Kidney (tissue), 13 donors: ENCODE measurements at regions not wholly inside any gene's neighbourhood (a gene's known extent, or its start where the extent isn't known, plus 50 kb on each side); places are given as distances from the start of the nearest gene placed in this dataset.

Source experiments
- DNase-seq, 5 donors: peaks; one replicate each; pipeline ENCODE4 v3.0.0-alpha.2; 2013 to 2020
- FAIRE-seq: peaks from 2 replicates; lab custom pipeline; 2012; peaks lifted over from hg19 to GRCh38; lab: Jason Lieb, UNC
- H3K27ac ChIP-seq, 2 donors: one replicate each; pipeline ENCODE4 v1.7.0; 2013; ENCODE audit warnings: low read depth in 2 of 2, low read length in 2 of 2, inconsistent platforms in 1 of 2
- H3K27me3 ChIP-seq: one replicate; pipeline ENCODE4 v1.7.1; 2013; ENCODE audit warnings: low read length, inconsistent platforms; ENCODE audit not compliant: control insufficient read depth, insufficient read depth
- H3K36me3 ChIP-seq, 3 donors: one replicate each; pipeline versions ENCODE4 v1.7.0 to v1.7.1; 2013; ENCODE audit warnings: low read length in 3 of 3, control low read depth in 1 of 3, inconsistent platforms in 1 of 3; ENCODE audit not compliant: insufficient read depth in 3 of 3, control insufficient read depth in 2 of 3
- H3K4me1 ChIP-seq, 3 donors: one replicate each; pipeline versions ENCODE4 v1.7.0 to v1.7.1; 2013; ENCODE audit warnings: low read length in 3 of 3, inconsistent platforms in 1 of 3, low read depth in 1 of 3; ENCODE audit not compliant: control insufficient read depth in 2 of 3, insufficient read depth in 2 of 3
- H3K4me3 ChIP-seq, 3 donors: one replicate each; pipeline versions ENCODE4 v1.7.0 to v1.8.1; 2013; ENCODE audit warnings: low read length in 3 of 3, control low read depth in 1 of 3, inconsistent platforms in 1 of 3
- H3K9ac ChIP-seq, 3 donors: one replicate each; pipeline versions ENCODE4 v1.7.0 to v1.7.1; 2013; ENCODE audit warnings: low read length in 3 of 3, control low read depth in 1 of 3, inconsistent platforms in 1 of 3
- H3K9me3 ChIP-seq, 3 donors: one replicate each; pipeline versions ENCODE4 v1.7.0 to v1.7.1; 2013; ENCODE audit warnings: low read length in 3 of 3, control low read depth in 1 of 3, inconsistent platforms in 1 of 3; ENCODE audit not compliant: control insufficient read depth in 2 of 3, insufficient read depth in 1 of 3
- intact Hi-C: fragments of 100-400 bp; cut with DNase I; formaldehyde crosslinking; loops from one replicate; pipeline ENCODE4 v1.11.1; 2022
- TF ChIP-seq, protein P1 (sequence below): IDR thresholded peaks from 3 replicates; pipeline ENCODE4 v1.5.1; 2012; ENCODE audit warnings: mild to moderate bottlenecking, moderate library complexity, borderline replicate concordance; ENCODE audit not compliant: insufficient read depth; ENCODE audit errors: extremely low read depth
- donor health status: control.
- donor health status: control.
- donor health status: control.
- donor health status: control.
- donor health status: control.
- donor health status: DM: yes; HTN: yes; CAD: no.
- donor health status: Normal renal cell carcinoma (clear cell type).

DNA sequence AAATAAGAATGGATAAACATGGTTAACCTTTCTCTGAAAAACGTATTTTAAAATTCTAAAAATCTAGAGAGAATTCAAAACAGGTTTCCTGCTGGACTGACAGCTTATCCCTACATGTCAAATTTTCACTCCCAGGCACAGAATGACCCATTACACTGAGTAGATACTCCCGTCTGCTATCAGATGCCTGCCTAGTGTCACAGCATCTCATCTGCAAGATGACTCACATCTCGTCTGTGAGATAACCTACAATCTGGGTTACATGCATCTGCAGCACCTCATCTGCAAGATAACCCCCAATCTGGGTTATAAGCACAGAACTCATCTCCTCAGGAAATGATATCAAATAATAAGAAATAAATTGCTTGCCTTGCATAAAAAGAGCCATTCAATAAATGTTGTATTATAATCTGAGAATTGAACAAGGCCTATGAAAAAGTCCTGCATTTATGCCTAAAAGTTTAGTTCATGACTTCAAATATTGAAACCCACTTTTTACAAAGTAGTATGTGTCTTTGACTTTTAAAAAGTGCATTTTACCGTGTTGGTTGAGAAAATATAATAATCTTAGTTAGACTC, 188.3 kb upstream of the THBS1 start:
- intact Hi-C loops, result no loop called here
- no peak overlapping the region for H3K27ac ChIP-seq
- no peak for DNase-seq
- no peaks in the 10 kb centered on the region for H3K27me3 ChIP-seq
- H3K4me1 ChIP-seq, result no peaks in the 10 kb centered on the region
- H3K9me3 ChIP-seq, result no peaks in the 10 kb centered on the region
- no peak overlapping the region for H3K9ac ChIP-seq
- H3K36me3 ChIP-seq, result no peaks in the 10 kb centered on the region
- TF ChIP-seq, protein P1, sequence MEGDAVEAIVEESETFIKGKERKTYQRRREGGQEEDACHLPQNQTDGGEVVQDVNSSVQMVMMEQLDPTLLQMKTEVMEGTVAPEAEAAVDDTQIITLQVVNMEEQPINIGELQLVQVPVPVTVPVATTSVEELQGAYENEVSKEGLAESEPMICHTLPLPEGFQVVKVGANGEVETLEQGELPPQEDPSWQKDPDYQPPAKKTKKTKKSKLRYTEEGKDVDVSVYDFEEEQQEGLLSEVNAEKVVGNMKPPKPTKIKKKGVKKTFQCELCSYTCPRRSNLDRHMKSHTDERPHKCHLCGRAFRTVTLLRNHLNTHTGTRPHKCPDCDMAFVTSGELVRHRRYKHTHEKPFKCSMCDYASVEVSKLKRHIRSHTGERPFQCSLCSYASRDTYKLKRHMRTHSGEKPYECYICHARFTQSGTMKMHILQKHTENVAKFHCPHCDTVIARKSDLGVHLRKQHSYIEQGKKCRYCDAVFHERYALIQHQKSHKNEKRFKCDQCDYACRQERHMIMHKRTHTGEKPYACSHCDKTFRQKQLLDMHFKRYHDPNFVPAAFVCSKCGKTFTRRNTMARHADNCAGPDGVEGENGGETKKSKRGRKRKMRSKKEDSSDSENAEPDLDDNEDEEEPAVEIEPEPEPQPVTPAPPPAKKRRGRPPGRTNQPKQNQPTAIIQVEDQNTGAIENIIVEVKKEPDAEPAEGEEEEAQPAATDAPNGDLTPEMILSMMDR, result no peak
- no peak overlapping the region for H3K4me3 ChIP-seq
- no peak for FAIRE-seq

DNA sequence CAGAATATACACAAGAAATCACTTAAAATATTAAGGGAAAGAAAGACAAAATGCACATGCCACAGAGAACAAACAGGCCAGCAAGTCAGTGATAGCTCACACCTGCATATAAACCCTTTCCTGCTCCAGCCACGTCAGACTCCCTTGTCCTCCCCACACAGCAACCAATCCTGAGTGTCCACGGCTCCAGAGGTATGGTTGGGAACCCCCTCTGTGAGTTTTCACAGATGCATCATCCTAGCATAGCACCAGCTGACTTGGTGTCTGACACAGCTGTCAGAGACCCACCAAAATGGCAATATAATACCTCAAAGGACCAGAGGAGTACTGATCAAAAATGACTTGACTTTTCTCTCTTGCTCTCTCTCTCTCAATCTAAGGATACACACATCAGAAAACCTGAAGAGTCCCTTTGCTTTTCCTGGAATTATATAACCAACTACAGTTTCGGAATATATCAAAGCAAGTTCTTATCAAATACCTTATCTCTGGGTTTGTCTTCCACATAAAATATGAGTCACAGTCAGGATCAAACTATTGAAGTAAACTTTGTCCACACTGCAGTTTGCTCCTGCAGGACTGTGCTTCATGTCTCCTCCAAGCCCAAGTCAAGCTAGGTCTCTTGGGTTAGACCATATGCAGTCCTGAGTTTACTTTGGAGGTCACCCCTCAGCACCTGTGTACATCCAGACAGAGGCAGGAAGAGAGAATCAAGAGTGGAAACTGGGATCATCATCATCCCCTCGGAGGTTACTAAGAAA, 187.1 kb upstream of the THBS1 start:
- no peaks in the 10 kb centered on the region for H3K4me1 ChIP-seq
- no peaks in the 10 kb centered on the region for H3K9me3 ChIP-seq
- DNase-seq (no peak), FAIRE-seq (no peak)
- H3K27ac ChIP-seq, result no peak overlapping the region
- TF ChIP-seq, protein P1, result no peak
- intact Hi-C loops, result no loop called here
- H3K9ac ChIP-seq, result no peak overlapping the region
- no peaks in the 10 kb centered on the region for H3K27me3 ChIP-seq
- H3K4me3 ChIP-seq, result no peak overlapping the region
- H3K36me3 ChIP-seq, result no peaks in the 10 kb centered on the region

DNA sequence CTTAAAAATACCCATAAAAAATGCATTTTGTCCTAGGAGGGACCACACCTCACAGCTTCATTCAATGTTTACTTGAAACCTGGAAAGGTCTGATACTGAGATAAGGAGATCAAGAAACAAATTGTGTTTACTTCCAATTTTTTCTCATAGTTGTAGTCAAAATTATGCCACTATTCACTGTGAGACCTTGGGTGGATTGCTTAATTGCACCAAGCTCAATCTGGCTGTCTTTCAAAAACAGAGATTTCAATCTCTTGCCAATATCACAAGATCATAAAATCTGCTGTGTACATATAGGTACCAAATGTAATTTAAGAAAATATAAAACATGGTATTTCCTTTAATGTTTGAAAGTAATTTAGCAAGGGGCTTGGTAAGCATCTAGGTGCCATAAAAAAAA, 186.4 kb upstream of the THBS1 start:
- Histone ChIP-seq H3K9ac (no peak overlapping the region), H3K27ac (no peak overlapping the region), H3K4me3 (no peak overlapping the region), H3K9me3 (no peaks in the 10 kb centered on the region), H3K36me3 (no peaks in the 10 kb centered on the region), H3K4me1 (no peaks in the 10 kb centered on the region), H3K27me3 (no peaks in the 10 kb centered on the region)
- intact Hi-C loops, result no loop called here
- FAIRE-seq, result no peak
- DNase-seq, result no peak
- TF ChIP-seq, protein P1, result no peak
